Stimulated activated naive CD8-positive, alpha-beta T cell treated with anti-CD3 and anti-CD28 coated beads, Interleukin-15, Interleukin-2, amounts not matched to agents 100 U/mL and 50 U/mL, for 24 hours (primary cell): ENCODE measurements at regions not wholly inside any gene's neighbourhood (a gene's known extent, or its start where the extent isn't known, plus 50 kb on each side); places are given as distances from the start of the nearest gene placed in this dataset.

ENCODE experiments used
- ATAC-seq: fragments of 150-1000 bp; cut with Tn5 transposase; one replicate; pipeline ENCODE4 v1.10.0; 2021
- DNase-seq: peaks from one replicate; pipeline ENCODE4 v3.0.0; 2021

- ATAC-seq (no peak), DNase-seq (no peak)
Observed at GRCh38 chr6:14326774-14327173, 209.2 kb downstream of the CD83 start.

- DNase-seq (no peak), ATAC-seq (no peak)
Observed at GRCh38 chr6:14328163-14328562, 210.6 kb downstream of the CD83 start.

- no peak for ATAC-seq
- DNase-seq: no peak
Observed at GRCh38 chr6:14333556-14334305, 216.2 kb downstream of the CD83 start.

GRCh38 chr6:14335071-14335470 lies 217.5 kb downstream of the CD83 start:
- ATAC-seq: no peak

GRCh38 chr6:14337152-14337551 lies 219.6 kb downstream of the CD83 start:
- no peak for ATAC-seq
- no peak for DNase-seq

More at GRCh38 chr6:14335071-14335470, 217.5 kb downstream of the CD83 start:
- DNase-seq: no peak

GRCh38 chr6:14339172-14339571 lies 221.6 kb downstream of the CD83 start:
- no peak for ATAC-seq
- no peak for DNase-seq

GRCh38 chr6:14339711-14340584 lies 222.4 kb downstream of the CD83 start:
- ATAC-seq (no peak), DNase-seq (no peak)

- DNase-seq (no peak), ATAC-seq (no peak)
Observed at GRCh38 chr6:14344486-14344885, 226.9 kb downstream of the CD83 start.

- no peak for ATAC-seq
- DNase-seq: no peak
Observed at GRCh38 chr6:14348389-14348788, 230.8 kb downstream of the CD83 start.

GRCh38 chr6:14349507-14349906 lies 231.9 kb downstream of the CD83 start:
- no peak for DNase-seq
- no peak for ATAC-seq

- DNase-seq (no peak), ATAC-seq (no peak)
Observed at GRCh38 chr6:14350210-14350609, 232.6 kb downstream of the CD83 start.

GRCh38 chr6:14353281-14353680 lies 235.7 kb downstream of the CD83 start:
- ATAC-seq: no peak
- no peak for DNase-seq

GRCh38 chr6:14353798-14354197 lies 236.2 kb downstream of the CD83 start:
- DNase-seq (no peak), ATAC-seq (no peak)

- peak; percentile 70 for ATAC-seq
- peak; percentile 67 for DNase-seq
Observed at GRCh38 chr6:14354919-14355572, 237.5 kb downstream of the CD83 start.

GRCh38 chr6:14359438-14359837 lies 241.9 kb downstream of the CD83 start:
- no peak for DNase-seq
- ATAC-seq: no peak

- DNase-seq (no peak), ATAC-seq (no peak)
Observed at GRCh38 chr6:14360565-14360964, 243.0 kb downstream of the CD83 start.

GRCh38 chr6:14361297-14361696 lies 243.7 kb downstream of the CD83 start:
- ATAC-seq (no peak), DNase-seq (no peak)

- DNase-seq: no peak
- ATAC-seq: no peak
Observed at GRCh38 chr6:14361956-14362587, 244.5 kb downstream of the CD83 start.

GRCh38 chr6:14364370-14364769 lies 246.8 kb downstream of the CD83 start:
- ATAC-seq: no peak
- DNase-seq: no peak

- no peak for ATAC-seq
- no peak for DNase-seq
Observed at GRCh38 chr6:14365393-14365792, 247.8 kb downstream of the CD83 start.

- no peak for DNase-seq
- ATAC-seq: no peak
Observed at GRCh38 chr6:14366315-14366714, 248.7 kb downstream of the CD83 start.

GRCh38 chr6:14366872-14367271 lies 249.3 kb downstream of the CD83 start:
- ATAC-seq (no peak), DNase-seq (no peak)
